ENCODE measurements at regions not wholly inside any gene's neighbourhood (a gene's known extent, or its start where the extent isn't known, plus 50 kb on each side); places are given as distances from the start of the nearest gene placed in this dataset.

GRCh38 chr2:195289081-195289480 is 367.9 kb upstream of the SLC39A10 start:
- TF ChIP-seq CTCF (IDR thresholded peaks at IDR 0.05 in 4 of 5, conservative IDR thresholded peaks at IDR 0.05 in 1 of 5), result no peak
- TF ChIP-seq POLR2A (IDR thresholded peaks at IDR 0.05), result no peak
- Histone ChIP-seq H3K4me3 (no peak overlapping the region), H3K9me3 (no peaks in the 10 kb centered on the region), H3K4me1 (no peaks in the 10 kb centered on the region), H3K27me3 (no peaks in the 10 kb centered on the region), H3K27ac (no peak overlapping the region), H3K36me3 (no peaks in the 10 kb centered on the region)
- DNase-seq, result no peak
- in situ Hi-C loops (cut with MboI; ENCODE audit: low sequenced_read_pairs in 4 of 4), result no loop called here
- no peak for ATAC-seq
- intact Hi-C loops (cut with DNase I; ENCODE audit: low total_unique reads), result no loop called here

- TF ChIP-seq CTCF (IDR thresholded peaks at IDR 0.05 in 4 of 5, conservative IDR thresholded peaks at IDR 0.05 in 1 of 5) (no peak), POLR2A (IDR thresholded peaks at IDR 0.05) (no peak)
- no peak overlapping the region for H3K4me3 ChIP-seq
- H3K4me1 ChIP-seq, result no peaks in the 10 kb centered on the region
- intact Hi-C loops (cut with DNase I; ENCODE audit: low total_unique reads), result no loop called here
- no peaks in the 10 kb centered on the region for H3K9me3 ChIP-seq
- no peak overlapping the region for H3K27ac ChIP-seq
- ATAC-seq, result no peak
- H3K36me3 ChIP-seq, result no peaks in the 10 kb centered on the region
- in situ Hi-C loops (cut with MboI; ENCODE audit: low sequenced_read_pairs in 4 of 4), result no loop called here
- no peaks in the 10 kb centered on the region for H3K27me3 ChIP-seq
- no peak for DNase-seq
Measured at GRCh38 chr2:195279840-195280427, 377.1 kb upstream of the SLC39A10 start.

GRCh38 chr2:195270466-195271039 is 386.5 kb upstream of the SLC39A10 start:
- Histone ChIP-seq H3K4me1 (no peaks in the 10 kb centered on the region), H3K4me3 (no peak overlapping the region), H3K9me3 (no peaks in the 10 kb centered on the region), H3K27ac (no peak overlapping the region), H3K36me3 (no peaks in the 10 kb centered on the region), H3K27me3 (no peaks in the 10 kb centered on the region)
- TF ChIP-seq CTCF (IDR thresholded peaks at IDR 0.05 in 4 of 5, conservative IDR thresholded peaks at IDR 0.05 in 1 of 5), result no peak
- TF ChIP-seq POLR2A (IDR thresholded peaks at IDR 0.05), result no peak
- ATAC-seq, result no peak
- DNase-seq, result no peak
- intact Hi-C loops (cut with DNase I; ENCODE audit: low total_unique reads), result no loop called here
- in situ Hi-C loops (cut with MboI; ENCODE audit: low sequenced_read_pairs in 4 of 4), result no loop called here

GRCh38 chr2:195269220-195269619 is 387.8 kb upstream of the SLC39A10 start:
- in situ Hi-C loops (cut with MboI; ENCODE audit: low sequenced_read_pairs in 4 of 4) (no loop called here), intact Hi-C loops (cut with DNase I; ENCODE audit: low total_unique reads) (no loop called here)
- Histone ChIP-seq H3K36me3 (no peaks in the 10 kb centered on the region), H3K4me1 (no peaks in the 10 kb centered on the region), H3K27ac (no peak overlapping the region), H3K27me3 (no peaks in the 10 kb centered on the region), H3K4me3 (no peak overlapping the region), H3K9me3 (no peaks in the 10 kb centered on the region)
- TF ChIP-seq POLR2A (IDR thresholded peaks at IDR 0.05) (no peak), CTCF (IDR thresholded peaks at IDR 0.05 in 4 of 5, conservative IDR thresholded peaks at IDR 0.05 in 1 of 5) (no peak)
- DNase-seq (no peak), ATAC-seq (no peak)

GRCh38 chr2:195257979-195258378 is 399.0 kb upstream of the SLC39A10 start:
- intact Hi-C loops (cut with DNase I; ENCODE audit: low total_unique reads), result no loop called here
- H3K4me3 ChIP-seq, result no peak overlapping the region

More at GRCh38 chr2:195257979-195258378, 399.0 kb upstream of the SLC39A10 start:
- TF ChIP-seq CTCF (IDR thresholded peaks at IDR 0.05 in 4 of 5, conservative IDR thresholded peaks at IDR 0.05 in 1 of 5) (no peak), POLR2A (IDR thresholded peaks at IDR 0.05) (no peak)
- H3K36me3 ChIP-seq, result no peaks in the 10 kb centered on the region
- H3K9me3 ChIP-seq, result no peaks in the 10 kb centered on the region
- H3K4me1 ChIP-seq, result no peaks in the 10 kb centered on the region
- in situ Hi-C loops (cut with MboI; ENCODE audit: low sequenced_read_pairs in 4 of 4), result no loop called here
- DNase-seq, result no peak
- no peaks in the 10 kb centered on the region for H3K27me3 ChIP-seq
- no peak for ATAC-seq
- H3K27ac ChIP-seq, result no peak overlapping the region
